Panc1 (cell line): ENCODE measurements at regions not wholly inside any gene's neighbourhood (a gene's known extent, or its start where the extent isn't known, plus 50 kb on each side); places are given as distances from the start of the nearest gene placed in this dataset.

Experiments used
- ATAC-seq: fragments of 200-7000 bp; cut with Tn5 transposase; 2 replicates; pipeline ENCODE4 v1.9.1; 2020; ENCODE audit warnings: mild to moderate bottlenecking, moderate library complexity
- BruUV-seq: library from RNA; stranded (reverse); fragments of 400-500 nt; replicated peaks from 2 replicates; lab custom pipeline; 2021; lab: Mats Ljungman, UMichigan
- CTCF ChIA-PET: fragments of 300-600 bp; sonication (Branson Sonifier 250); formaldehyde crosslinking; loops from one replicate; lab custom pipeline; 2022; ENCODE audit warnings: antibody characterized with exemption; lab: Charles Lee
- POLR2A ChIA-PET: fragments of 300-600 bp; sonication (Branson Sonifier 250); formaldehyde crosslinking; loops from one replicate; lab custom pipeline; 2022; ENCODE audit warnings: antibody characterized with exemption; lab: Charles Lee
- DNase-seq: peaks from one replicate; pipeline ENCODE4 v3.0.0-alpha.2; 2010; ENCODE audit warnings: low read depth, low spot score
- H3K27ac ChIP-seq: 2 replicates; pipeline ENCODE4 v1.5.1; 2011; ENCODE audit warnings: mild to moderate bottlenecking, low read length, inconsistent platforms
- H3K27me3 ChIP-seq: fragments of 200-500 bp; sonication (Bioruptor generic); 2 replicates; pipeline ENCODE4 v1.6.0; 2014; ENCODE audit warnings: low read length, inconsistent platforms; ENCODE audit not compliant: control insufficient read depth, insufficient read depth
- H3K36me3 ChIP-seq: fragments of 200-500 bp; sonication (Bioruptor generic); 2 replicates; pipeline ENCODE4 v1.5.1; 2014; ENCODE audit warnings: inconsistent platforms, mild to moderate bottlenecking, low read length, moderate library complexity; ENCODE audit not compliant: control insufficient read depth, insufficient read depth
- H3K4me1 ChIP-seq: 2 replicates; pipeline ENCODE4 v1.5.1; 2011; ENCODE audit warnings: inconsistent platforms, mild to moderate bottlenecking, low read length, moderate library complexity; ENCODE audit not compliant: control insufficient read depth, insufficient read depth
- H3K4me3 ChIP-seq, 2 experiments: 2 replicates each; pipeline ENCODE4 v1.5.1; 2011 to 2012; ENCODE audit warnings: low read depth in 2 of 2, low read length in 2 of 2, mild to moderate bottlenecking in 2 of 2, inconsistent platforms in 1 of 2, moderate library complexity in 1 of 2
- H3K9me3 ChIP-seq: fragments of 200-500 bp; sonication (Bioruptor generic); 2 replicates; pipeline ENCODE4 v1.5.1; 2014; ENCODE audit warnings: low read depth, mild to moderate bottlenecking, inconsistent platforms, low read length, moderate library complexity; ENCODE audit not compliant: control insufficient read depth, insufficient read depth
- POLR2AphosphoS5 ChIP-seq: IDR thresholded peaks from 2 replicates; pipeline ENCODE4 v1.6.1; 2012; ENCODE audit warnings: mild to moderate bottlenecking, low read depth, low read length, moderate library complexity
- SIN3A ChIP-seq: IDR thresholded peaks from 2 replicates; pipeline ENCODE4 v1.6.1; 2012; ENCODE audit warnings: low read depth, mild to moderate bottlenecking, low read length, moderate library complexity, borderline replicate concordance; ENCODE audit not compliant: insufficient read depth
- TCF7L2 ChIP-seq: IDR thresholded peaks from 2 replicates; pipeline ENCODE4 v1.6.1; 2011; ENCODE audit warnings: mild to moderate bottlenecking, low read depth, low read length, inconsistent platforms
- in situ Hi-C: cut with HindIII; loops from 2 replicates; pipeline ENCODE4 v1.10.0; 2016; ENCODE audit warnings: low sequenced_read_pairs, low pct_unique_long_range_greater_than_20kb
- intact Hi-C: fragments of 100-400 bp; cut with micrococcal nuclease; formaldehyde crosslinking; loops from one replicate; pipeline ENCODE4 v1.10.0; 2022; ENCODE audit not compliant: unreplicated experiment
- TF ChIP-seq, protein P1 (sequence below): fragments of 450-650 bp; IDR thresholded peaks from 2 replicates; pipeline ENCODE4 v1.5.1; 2017; ENCODE audit warnings: mild to moderate bottlenecking
- TF ChIP-seq, protein P2 (sequence below), 2 experiments: IDR thresholded peaks; 2 replicates each; pipeline ENCODE4 v1.6.1; 2011 to 2012; ENCODE audit warnings: low read depth in 2 of 2, control low read depth in 1 of 2, low read length in 1 of 2, mild to moderate bottlenecking in 1 of 2, moderate library complexity in 1 of 2; ENCODE audit not compliant: insufficient read depth in 1 of 2

DNA sequence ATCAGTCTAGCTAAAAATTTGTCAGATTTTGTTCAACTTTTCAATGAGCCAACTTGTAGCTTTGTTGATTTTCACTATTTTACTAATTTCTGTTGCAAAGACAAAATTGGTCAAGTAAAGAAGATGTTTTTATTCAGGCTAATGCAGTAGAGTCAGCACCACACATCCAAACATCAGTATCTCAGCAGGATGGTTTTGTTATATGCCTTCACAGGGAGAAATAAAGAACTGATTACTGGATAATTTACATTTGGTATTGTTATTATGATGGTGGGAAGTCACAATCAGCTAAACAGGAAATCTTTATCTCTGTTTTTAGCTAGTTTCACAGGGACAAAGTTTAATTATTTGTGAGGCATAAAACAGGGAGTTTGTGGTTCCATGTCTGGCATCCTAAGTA lies 713.4 kb downstream of the SLITRK5 start:
- Histone ChIP-seq H3K4me3 (no peak overlapping the region), H3K27me3 (no peaks in the 10 kb centered on the region), H3K36me3 (no peaks in the 10 kb centered on the region), H3K9me3 (no peaks in the 10 kb centered on the region), H3K4me1 (no peaks in the 10 kb centered on the region), H3K27ac (no peak overlapping the region)
- in situ Hi-C loops, result no loop called here
- TF ChIP-seq POLR2AphosphoS5 (no peak), SIN3A (no peak)
- TF ChIP-seq, protein P1, sequence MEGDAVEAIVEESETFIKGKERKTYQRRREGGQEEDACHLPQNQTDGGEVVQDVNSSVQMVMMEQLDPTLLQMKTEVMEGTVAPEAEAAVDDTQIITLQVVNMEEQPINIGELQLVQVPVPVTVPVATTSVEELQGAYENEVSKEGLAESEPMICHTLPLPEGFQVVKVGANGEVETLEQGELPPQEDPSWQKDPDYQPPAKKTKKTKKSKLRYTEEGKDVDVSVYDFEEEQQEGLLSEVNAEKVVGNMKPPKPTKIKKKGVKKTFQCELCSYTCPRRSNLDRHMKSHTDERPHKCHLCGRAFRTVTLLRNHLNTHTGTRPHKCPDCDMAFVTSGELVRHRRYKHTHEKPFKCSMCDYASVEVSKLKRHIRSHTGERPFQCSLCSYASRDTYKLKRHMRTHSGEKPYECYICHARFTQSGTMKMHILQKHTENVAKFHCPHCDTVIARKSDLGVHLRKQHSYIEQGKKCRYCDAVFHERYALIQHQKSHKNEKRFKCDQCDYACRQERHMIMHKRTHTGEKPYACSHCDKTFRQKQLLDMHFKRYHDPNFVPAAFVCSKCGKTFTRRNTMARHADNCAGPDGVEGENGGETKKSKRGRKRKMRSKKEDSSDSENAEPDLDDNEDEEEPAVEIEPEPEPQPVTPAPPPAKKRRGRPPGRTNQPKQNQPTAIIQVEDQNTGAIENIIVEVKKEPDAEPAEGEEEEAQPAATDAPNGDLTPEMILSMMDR, result no peak
- CTCF ChIA-PET, result no interaction called here
- intact Hi-C loops, result no loop called here
- no TSS peak for BruUV-seq
- DNase-seq, result no peak
- no peak for ATAC-seq
- POLR2A ChIA-PET, result no interaction called here

DNA sequence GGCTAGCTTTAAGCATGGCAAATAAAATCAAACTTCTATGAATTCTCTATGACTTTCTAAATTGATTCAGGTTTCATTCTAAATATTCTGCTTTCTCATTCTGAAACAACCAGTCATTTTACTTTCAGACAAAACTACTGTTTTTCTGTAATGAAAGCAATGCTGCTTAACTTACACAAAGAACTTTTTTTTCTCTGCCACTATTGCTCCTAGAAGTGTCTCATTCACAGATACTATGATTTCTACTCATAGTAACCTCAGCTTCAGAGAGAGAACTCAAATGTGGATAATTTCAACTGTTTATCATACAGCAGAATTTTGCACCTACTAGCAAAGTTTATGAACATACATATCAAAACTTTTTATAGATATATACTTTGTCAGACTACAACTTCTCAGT lies 724.6 kb downstream of the SLITRK5 start:
- POLR2A ChIA-PET, result no interaction called here
- H3K4me1 ChIP-seq, result no peaks in the 10 kb centered on the region
- no peaks in the 10 kb centered on the region for H3K9me3 ChIP-seq
- DNase-seq (no peak), ATAC-seq (no peak)
- no peaks in the 10 kb centered on the region for H3K27me3 ChIP-seq
- H3K4me3 ChIP-seq, result no peak overlapping the region
- no peaks in the 10 kb centered on the region for H3K36me3 ChIP-seq
- CTCF ChIA-PET, result no interaction called here
- in situ Hi-C loops, result no loop called here
- intact Hi-C loops, result no loop called here
- TF ChIP-seq TCF7L2 (no peak), SIN3A (no peak), POLR2AphosphoS5 (no peak)
- TF ChIP-seq, protein P2, sequence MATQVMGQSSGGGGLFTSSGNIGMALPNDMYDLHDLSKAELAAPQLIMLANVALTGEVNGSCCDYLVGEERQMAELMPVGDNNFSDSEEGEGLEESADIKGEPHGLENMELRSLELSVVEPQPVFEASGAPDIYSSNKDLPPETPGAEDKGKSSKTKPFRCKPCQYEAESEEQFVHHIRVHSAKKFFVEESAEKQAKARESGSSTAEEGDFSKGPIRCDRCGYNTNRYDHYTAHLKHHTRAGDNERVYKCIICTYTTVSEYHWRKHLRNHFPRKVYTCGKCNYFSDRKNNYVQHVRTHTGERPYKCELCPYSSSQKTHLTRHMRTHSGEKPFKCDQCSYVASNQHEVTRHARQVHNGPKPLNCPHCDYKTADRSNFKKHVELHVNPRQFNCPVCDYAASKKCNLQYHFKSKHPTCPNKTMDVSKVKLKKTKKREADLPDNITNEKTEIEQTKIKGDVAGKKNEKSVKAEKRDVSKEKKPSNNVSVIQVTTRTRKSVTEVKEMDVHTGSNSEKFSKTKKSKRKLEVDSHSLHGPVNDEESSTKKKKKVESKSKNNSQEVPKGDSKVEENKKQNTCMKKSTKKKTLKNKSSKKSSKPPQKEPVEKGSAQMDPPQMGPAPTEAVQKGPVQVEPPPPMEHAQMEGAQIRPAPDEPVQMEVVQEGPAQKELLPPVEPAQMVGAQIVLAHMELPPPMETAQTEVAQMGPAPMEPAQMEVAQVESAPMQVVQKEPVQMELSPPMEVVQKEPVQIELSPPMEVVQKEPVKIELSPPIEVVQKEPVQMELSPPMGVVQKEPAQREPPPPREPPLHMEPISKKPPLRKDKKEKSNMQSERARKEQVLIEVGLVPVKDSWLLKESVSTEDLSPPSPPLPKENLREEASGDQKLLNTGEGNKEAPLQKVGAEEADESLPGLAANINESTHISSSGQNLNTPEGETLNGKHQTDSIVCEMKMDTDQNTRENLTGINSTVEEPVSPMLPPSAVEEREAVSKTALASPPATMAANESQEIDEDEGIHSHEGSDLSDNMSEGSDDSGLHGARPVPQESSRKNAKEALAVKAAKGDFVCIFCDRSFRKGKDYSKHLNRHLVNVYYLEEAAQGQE (IDR thresholded peaks at IDR 0.05; ENCODE audit: insufficient read depth in 1 of 2, low read depth in 2 of 2, low read length in 1 of 2), result no peak
- TF ChIP-seq, protein P1, result no peak
- BruUV-seq, result no TSS peak
- no peak overlapping the region for H3K27ac ChIP-seq

DNA sequence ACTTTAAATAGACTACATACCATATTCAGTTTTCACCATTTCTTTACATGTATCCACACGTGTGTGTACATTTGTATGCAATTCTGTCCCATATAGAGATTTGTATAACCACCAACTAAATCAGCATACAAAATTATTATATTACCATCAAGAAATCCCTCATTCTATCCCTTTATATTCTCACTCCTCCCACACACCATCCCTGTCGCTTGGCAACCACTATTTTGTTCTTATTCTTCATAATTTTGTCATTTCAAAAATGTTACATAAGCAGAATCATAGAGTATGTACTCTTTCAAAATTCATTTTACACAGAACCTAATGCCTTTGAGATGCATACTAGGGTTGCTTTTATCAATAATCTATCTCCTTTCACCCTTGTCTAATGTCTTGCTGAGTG lies 740.5 kb downstream of the SLITRK5 start:
- TF ChIP-seq, protein P1, result no peak
- TF ChIP-seq, protein P2 (IDR thresholded peaks at IDR 0.05; ENCODE audit: insufficient read depth in 1 of 2, low read depth in 2 of 2, low read length in 1 of 2), result no peak
- TF ChIP-seq SIN3A (no peak), TCF7L2 (no peak), POLR2AphosphoS5 (no peak)
- H3K9me3 ChIP-seq, result no peaks in the 10 kb centered on the region
- H3K36me3 ChIP-seq, result no peaks in the 10 kb centered on the region
- intact Hi-C loops, result no loop called here
- no peak overlapping the region for H3K27ac ChIP-seq
- in situ Hi-C loops, result no loop called here
- DNase-seq, result no peak
- CTCF ChIA-PET, result no interaction called here
- H3K27me3 ChIP-seq, result no peaks in the 10 kb centered on the region
- BruUV-seq, result no TSS peak
- POLR2A ChIA-PET, result no interaction called here
- H3K4me3 ChIP-seq, result no peak overlapping the region
- no peaks in the 10 kb centered on the region for H3K4me1 ChIP-seq
- no peak for ATAC-seq
